GM13977 (cell line): ENCODE measurements at regions not wholly inside any gene's neighbourhood (a gene's known extent, or its start where the extent isn't known, plus 50 kb on each side); places are given as distances from the start of the nearest gene placed in this dataset.

Experiments
- DNase-seq: peaks from one replicate; pipeline ENCODE4 v3.0.0; 2012; ENCODE audit warnings: low spot score
- CTCF ChIP-seq: IDR thresholded peaks from 2 replicates; pipeline ENCODE4 v1.5.1; 2012; ENCODE audit warnings: mild to moderate bottlenecking, control low read depth; ENCODE audit not compliant: insufficient read depth; ENCODE audit errors: extremely low read depth, missing control alignments
- in situ Hi-C: fragments of 300-500 bp; cut with MboI; formaldehyde crosslinking; loops from one replicate; pipeline ENCODE4 v1.12.0; 2022; ENCODE audit warnings: low sequenced_read_pairs, low pct_unique_long_range_greater_than_20kb, mixed read lengths, inconsistent platforms; ENCODE audit not compliant: unreplicated experiment

- no peak for DNase-seq
- in situ Hi-C loops, result no loop called here
- no peak for TF ChIP-seq CTCF
These were observed 90.9 kb downstream of the KIF4B start for GRCh38 chr5:155104441-155104840.

GRCh38 chr5:155106221-155106620 is 92.7 kb downstream of the KIF4B start:
- in situ Hi-C loops, result no loop called here
- DNase-seq, result no peak
- no peak for TF ChIP-seq CTCF

- DNase-seq, result no peak
- no peak for TF ChIP-seq CTCF
- in situ Hi-C loops, result no loop called here
These were observed 100.3 kb downstream of the KIF4B start for GRCh38 chr5:155113888-155114287.

GRCh38 chr5:155114655-155115054 is 101.1 kb downstream of the KIF4B start:
- TF ChIP-seq CTCF, result no peak
- no peak for DNase-seq
- in situ Hi-C loops, result no loop called here

- in situ Hi-C loops, result no loop called here
- TF ChIP-seq CTCF, result no peak
- no peak for DNase-seq
These were observed 103.1 kb downstream of the KIF4B start for GRCh38 chr5:155116456-155117251.

GRCh38 chr5:155125551-155126095 is 112.1 kb downstream of the KIF4B start:
- no peak for TF ChIP-seq CTCF
- in situ Hi-C loops, result no loop called here
- no peak for DNase-seq
